ENCODE measurements at regions not wholly inside any gene's neighbourhood (a gene's known extent, or its start where the extent isn't known, plus 50 kb on each side); places are given as distances from the start of the nearest gene placed in this dataset.
"Not testable (repeated sequence)": the region's sequence is repeated elsewhere in the genome, so short reads cannot be mapped to it uniquely, and the experiment has no call there.

GRCh38 chr21:17231771-17232170, 281.1 kb upstream of the CXADR start:
- TF ChIP-seq TAF1 (IDR thresholded peaks at IDR 0.05; ENCODE audit: low read depth, low read length) (no peak), POU2F2 (IDR thresholded peaks at IDR 0.05; ENCODE audit: low read depth, low read length) (no peak), SPI1 (IDR thresholded peaks at IDR 0.05; ENCODE audit: low read depth, low read length) (no peak), POLR2AphosphoS5 (IDR thresholded peaks at IDR 0.05; ENCODE audit: low read depth, low read length) (no peak), POLR2A (IDR thresholded peaks at IDR 0.05; ENCODE audit: low read depth, low read length) (no peak), PAX5 (IDR thresholded peaks at IDR 0.05; ENCODE audit: insufficient read depth, low read length, severe bottlenecking) (no peak)
- DNase-seq (ENCODE audit: insufficient read length, low spot score) (no peak), FAIRE-seq (no peak)

DNA sequence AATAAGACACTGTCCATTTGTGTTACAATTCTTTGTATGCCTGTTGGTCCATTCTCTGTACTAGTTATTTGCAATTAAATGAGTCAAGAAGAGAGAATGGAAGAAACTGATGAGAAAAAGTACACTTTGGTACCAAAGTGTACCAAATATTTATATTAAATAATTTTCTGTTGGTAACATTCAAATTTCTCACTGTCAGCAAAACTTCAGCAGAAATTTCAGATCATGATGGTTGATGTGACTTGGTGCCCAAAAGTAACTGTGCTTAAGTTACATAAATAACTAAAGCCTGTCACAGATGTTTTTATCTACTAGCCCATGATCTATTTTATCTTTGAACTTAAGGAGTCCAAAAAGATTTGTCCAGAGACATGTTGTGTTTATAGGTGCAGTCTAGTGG, 274.4 kb upstream of the CXADR start:
- TF ChIP-seq POLR2A (IDR thresholded peaks at IDR 0.05; ENCODE audit: low read depth, low read length) (no peak), TAF1 (IDR thresholded peaks at IDR 0.05; ENCODE audit: low read depth, low read length) (no peak), POLR2AphosphoS5 (IDR thresholded peaks at IDR 0.05; ENCODE audit: low read depth, low read length) (no peak)
- no peak for FAIRE-seq
- DNase-seq (ENCODE audit: insufficient read length, low spot score) = no peak

DNA sequence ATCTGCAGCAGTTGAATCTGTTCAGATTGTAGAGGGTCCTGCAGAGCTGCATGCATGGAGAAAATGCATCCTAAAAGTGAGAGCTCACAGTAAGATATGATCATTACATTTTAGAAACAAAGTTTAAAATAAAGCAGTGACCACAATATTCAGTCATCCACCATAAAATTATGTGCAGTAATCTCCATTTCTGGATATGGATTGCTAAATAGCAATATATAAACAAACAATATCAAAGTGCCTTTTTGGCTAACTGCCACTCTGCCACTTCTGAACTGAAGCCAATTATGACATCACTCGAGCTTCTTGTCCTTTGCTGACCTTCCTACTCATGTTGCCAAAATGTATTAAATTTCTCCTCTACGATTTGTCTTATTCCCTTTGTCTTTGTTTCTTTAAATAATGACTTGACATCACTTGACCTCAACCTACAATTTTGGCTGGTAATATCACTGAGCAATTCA, 262.0 kb upstream of the CXADR start:
- TF ChIP-seq TAF1 (IDR thresholded peaks at IDR 0.05; ENCODE audit: low read depth, low read length) (no peak), POLR2AphosphoS5 (IDR thresholded peaks at IDR 0.05; ENCODE audit: low read depth, low read length) (no peak), SPI1 (IDR thresholded peaks at IDR 0.05; ENCODE audit: low read depth, low read length) (no peak), PAX5 (IDR thresholded peaks at IDR 0.05; ENCODE audit: insufficient read depth, low read length, severe bottlenecking) (no peak), POU2F2 (IDR thresholded peaks at IDR 0.05; ENCODE audit: low read depth, low read length) (no peak)
- DNase-seq (ENCODE audit: insufficient read length, low spot score) (no peak), FAIRE-seq (no peak)

DNA sequence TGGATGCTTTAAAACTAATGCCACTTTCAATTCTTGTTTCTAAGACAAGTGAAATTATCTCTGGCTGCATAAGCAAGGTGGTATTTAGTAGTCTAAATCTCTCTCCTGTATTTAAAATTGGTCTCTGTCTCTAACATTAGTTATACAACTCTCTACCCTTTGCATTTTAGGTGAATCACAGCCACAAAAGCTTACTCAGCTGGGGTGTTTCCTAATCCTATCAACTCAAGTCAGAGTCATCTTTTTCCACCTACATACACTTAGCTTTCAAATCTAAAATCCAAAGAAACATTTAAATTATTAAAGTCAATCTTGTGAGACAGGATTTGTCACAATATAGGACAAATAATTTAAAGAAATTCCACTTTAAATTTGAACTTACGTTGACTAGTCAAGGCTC, 255.1 kb upstream of the CXADR start:
- no peak for FAIRE-seq
- TF ChIP-seq POLR2AphosphoS5 (IDR thresholded peaks at IDR 0.05; ENCODE audit: low read depth, low read length) (no peak), TAF1 (IDR thresholded peaks at IDR 0.05; ENCODE audit: low read depth, low read length) (no peak), POLR2A (IDR thresholded peaks at IDR 0.05; ENCODE audit: low read depth, low read length) (no peak), PAX5 (IDR thresholded peaks at IDR 0.05; ENCODE audit: insufficient read depth, low read length, severe bottlenecking) (no peak), POU2F2 (IDR thresholded peaks at IDR 0.05; ENCODE audit: low read depth, low read length) (no peak), SPI1 (IDR thresholded peaks at IDR 0.05; ENCODE audit: low read depth, low read length) (no peak)
- no peak for DNase-seq (ENCODE audit: insufficient read length, low spot score)

GRCh38 chr21:17264182-17264581, 248.7 kb upstream of the CXADR start:
- no peak for FAIRE-seq
- no peak for DNase-seq (ENCODE audit: insufficient read length, low spot score)
- no peak for TF ChIP-seq POU2F2 (IDR thresholded peaks at IDR 0.05; ENCODE audit: low read depth, low read length)
- no peak for TF ChIP-seq TAF1 (IDR thresholded peaks at IDR 0.05; ENCODE audit: low read depth, low read length)
- no peak for TF ChIP-seq POLR2AphosphoS5 (IDR thresholded peaks at IDR 0.05; ENCODE audit: low read depth, low read length)
- no peak for TF ChIP-seq PAX5 (IDR thresholded peaks at IDR 0.05; ENCODE audit: insufficient read depth, low read length, severe bottlenecking)
- TF ChIP-seq POLR2A (IDR thresholded peaks at IDR 0.05; ENCODE audit: low read depth, low read length) = no peak
- no peak for TF ChIP-seq SPI1 (IDR thresholded peaks at IDR 0.05; ENCODE audit: low read depth, low read length)

GRCh38 chr21:17269760-17270159, 243.1 kb upstream of the CXADR start:
- TF ChIP-seq POU2F2 (IDR thresholded peaks at IDR 0.05; ENCODE audit: low read depth, low read length) (no peak), TAF1 (IDR thresholded peaks at IDR 0.05; ENCODE audit: low read depth, low read length) (no peak), POLR2A (IDR thresholded peaks at IDR 0.05; ENCODE audit: low read depth, low read length) (no peak), SPI1 (IDR thresholded peaks at IDR 0.05; ENCODE audit: low read depth, low read length) (no peak), POLR2AphosphoS5 (IDR thresholded peaks at IDR 0.05; ENCODE audit: low read depth, low read length) (no peak), PAX5 (IDR thresholded peaks at IDR 0.05; ENCODE audit: insufficient read depth, low read length, severe bottlenecking) (no peak)
- FAIRE-seq = no peak
- no peak for DNase-seq (ENCODE audit: insufficient read length, low spot score)

DNA sequence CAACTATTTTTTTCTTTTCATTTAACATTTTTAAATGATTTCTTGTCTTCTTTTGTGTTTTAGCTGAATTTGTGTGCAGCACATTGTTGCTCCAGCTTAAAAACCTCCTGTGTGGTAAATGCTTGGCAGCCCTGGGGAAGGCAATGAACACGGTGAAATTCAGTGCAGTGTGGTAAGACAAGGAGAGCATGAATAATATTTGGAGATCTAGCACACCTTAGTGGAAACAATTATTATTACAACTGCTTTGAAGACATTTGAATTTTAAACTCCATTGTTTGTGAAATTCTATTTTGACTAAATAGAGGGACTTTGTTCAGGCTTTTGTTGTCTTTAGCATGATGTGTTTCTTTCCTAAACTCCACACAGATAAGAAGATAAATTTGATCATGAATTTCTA, 242.6 kb upstream of the CXADR start:
- no peak for FAIRE-seq
- DNase-seq (ENCODE audit: insufficient read length, low spot score) = no peak
- TF ChIP-seq TAF1 (IDR thresholded peaks at IDR 0.05; ENCODE audit: low read depth, low read length) (no peak), SPI1 (IDR thresholded peaks at IDR 0.05; ENCODE audit: low read depth, low read length) (no peak), POLR2A (IDR thresholded peaks at IDR 0.05; ENCODE audit: low read depth, low read length) (no peak), PAX5 (IDR thresholded peaks at IDR 0.05; ENCODE audit: insufficient read depth, low read length, severe bottlenecking) (no peak), POLR2AphosphoS5 (IDR thresholded peaks at IDR 0.05; ENCODE audit: low read depth, low read length) (no peak), POU2F2 (IDR thresholded peaks at IDR 0.05; ENCODE audit: low read depth, low read length) (no peak)

DNA sequence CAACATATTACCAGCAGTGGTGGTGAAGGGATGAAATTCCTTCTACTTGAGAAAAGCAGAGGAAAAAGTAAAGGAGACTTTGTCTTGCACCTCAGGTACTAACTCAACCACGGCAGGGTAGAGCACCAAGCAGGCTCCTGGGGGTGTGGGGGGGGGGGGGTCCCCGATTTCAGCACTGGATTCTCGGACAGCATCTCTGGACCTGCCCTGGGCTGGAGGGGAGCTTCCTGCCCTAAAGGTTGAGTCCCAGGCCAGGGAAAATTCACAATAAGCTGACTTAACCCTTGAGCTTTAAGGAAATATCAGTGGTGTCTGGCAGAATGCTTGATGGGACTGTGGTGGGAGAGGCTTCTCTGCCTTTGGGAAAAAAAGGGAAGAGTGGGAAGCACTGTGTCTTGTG, 233.2 kb upstream of the CXADR start:
- DNase-seq (ENCODE audit: insufficient read length, low spot score) (no peak), FAIRE-seq (no peak)
- TF ChIP-seq PAX5 (IDR thresholded peaks at IDR 0.05; ENCODE audit: insufficient read depth, low read length, severe bottlenecking) (no peak), SPI1 (IDR thresholded peaks at IDR 0.05; ENCODE audit: low read depth, low read length) (no peak)

GRCh38 chr21:17293016-17293562, 219.8 kb upstream of the CXADR start:
- not testable (repeated sequence) for FAIRE-seq; DNase-seq (ENCODE audit: insufficient read length, low spot score)

DNA sequence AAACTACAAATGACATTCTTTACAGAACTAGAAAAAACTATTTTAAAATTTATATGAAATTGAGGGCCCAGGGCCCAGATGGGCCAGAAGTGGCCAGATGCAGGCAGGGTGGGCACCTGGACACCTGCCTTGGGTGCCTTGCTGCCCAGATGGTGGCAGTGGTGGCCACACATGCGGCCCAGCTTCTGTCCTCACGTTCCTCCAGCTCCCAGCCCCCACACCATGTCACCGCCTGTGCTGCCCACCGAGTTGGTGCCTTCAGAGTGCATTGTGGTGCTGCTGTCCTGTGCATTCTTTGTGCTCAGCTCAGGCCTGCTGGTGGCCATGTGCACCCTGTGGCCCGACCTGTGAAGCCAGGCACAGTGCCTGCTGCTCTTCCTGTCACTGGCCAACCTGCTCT, 216.8 kb upstream of the CXADR start:
- no peak for FAIRE-seq
- TF ChIP-seq TAF1 (IDR thresholded peaks at IDR 0.05; ENCODE audit: low read depth, low read length) = no peak
- TF ChIP-seq POLR2A (IDR thresholded peaks at IDR 0.05; ENCODE audit: low read depth, low read length) = no peak
- no peak for TF ChIP-seq PAX5 (IDR thresholded peaks at IDR 0.05; ENCODE audit: insufficient read depth, low read length, severe bottlenecking)
- TF ChIP-seq POLR2AphosphoS5 (IDR thresholded peaks at IDR 0.05; ENCODE audit: low read depth, low read length) = no peak
- no peak for TF ChIP-seq SPI1 (IDR thresholded peaks at IDR 0.05; ENCODE audit: low read depth, low read length)
- TF ChIP-seq POU2F2 (IDR thresholded peaks at IDR 0.05; ENCODE audit: low read depth, low read length) = no peak
- DNase-seq (ENCODE audit: insufficient read length, low spot score) = no peak

DNA sequence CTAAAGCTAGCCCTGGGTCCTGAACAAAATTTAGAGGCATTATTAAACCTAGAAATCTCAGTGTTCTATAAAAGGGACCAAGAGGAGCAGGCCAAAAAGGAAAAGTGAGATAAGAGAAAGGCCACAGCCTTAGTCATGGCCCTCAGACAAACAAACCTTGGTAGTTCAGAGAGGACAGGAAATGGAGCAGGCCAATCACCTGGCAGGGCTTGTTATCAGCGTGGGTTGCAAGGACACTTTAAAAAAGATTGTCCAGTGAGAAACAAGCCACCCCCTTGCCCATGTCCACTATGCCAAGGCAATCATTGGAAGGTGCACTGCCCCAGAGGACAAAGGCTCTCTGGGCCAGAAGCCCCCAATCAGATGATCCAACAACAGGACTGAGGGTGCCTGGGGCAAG, 213.3 kb upstream of the CXADR start:
- FAIRE-seq; DNase-seq (ENCODE audit: insufficient read length, low spot score): not testable (repeated sequence)

DNA sequence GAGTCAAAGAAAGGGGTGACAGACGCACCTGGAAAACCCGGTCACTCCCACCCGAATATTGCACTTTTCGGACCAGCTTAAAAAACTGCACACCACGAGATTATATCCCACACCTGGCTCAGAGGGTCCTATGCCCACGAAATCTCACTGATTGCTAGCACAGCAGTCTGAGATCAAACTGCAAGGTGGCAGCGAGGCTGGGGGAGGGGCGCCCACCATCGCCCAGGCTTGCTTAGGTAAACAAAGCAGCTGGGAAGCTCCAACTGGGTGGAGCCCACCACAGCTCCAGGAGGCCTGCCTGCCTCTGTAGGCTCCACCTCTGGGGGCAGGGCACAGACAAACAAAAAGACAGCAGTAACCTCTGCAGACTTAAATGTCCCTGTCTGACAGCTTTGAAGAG, 185.1 kb upstream of the CXADR start:
- not testable (repeated sequence) for FAIRE-seq; DNase-seq (ENCODE audit: insufficient read length, low spot score)
